Smooth muscle cell (in vitro differentiated cells): ENCODE measurements at regions not wholly inside any gene's neighbourhood (a gene's known extent, or its start where the extent isn't known, plus 50 kb on each side); places are given as distances from the start of the nearest gene placed in this dataset.

Experiments
- DNase-seq: peaks from one replicate; lab custom pipeline; 2025; ENCODE audit not compliant: unreplicated experiment; lab: John Stamatoyannopoulos, UW
- H2AFZ ChIP-seq: fragments of 200-600 bp; sonication (generic); 2 replicates; pipeline ENCODE4 v1.6.0; 2016; ENCODE audit warnings: antibody characterized with exemption, low read depth, mild to moderate bottlenecking
- H3F3A ChIP-seq: fragments of 200-600 bp; sonication (generic); 2 replicates; pipeline ENCODE4 v1.6.0; 2017; ENCODE audit warnings: antibody characterized with exemption, low read depth
- H3K27ac ChIP-seq: fragments of 200-600 bp; sonication (generic); 2 replicates; pipeline ENCODE4 v1.5.1; 2016; ENCODE audit warnings: low read depth, mild to moderate bottlenecking
- H3K27me3 ChIP-seq: fragments of 200-600 bp; sonication (generic); 2 replicates; pipeline ENCODE4 v1.6.1; 2016; ENCODE audit warnings: low read depth, mild to moderate bottlenecking
- H3K36me3 ChIP-seq: fragments of 200-600 bp; sonication (generic); 2 replicates; pipeline ENCODE4 v1.5.1; 2016; ENCODE audit warnings: low read depth
- H3K4me1 ChIP-seq: fragments of 200-600 bp; sonication (generic); 2 replicates; pipeline ENCODE4 v1.5.1; 2016; ENCODE audit warnings: low read depth
- H3K4me2 ChIP-seq: fragments of 200-600 bp; sonication (generic); 2 replicates; pipeline ENCODE4 v1.6.0; 2016; ENCODE audit warnings: mild to moderate bottlenecking
- H3K4me3 ChIP-seq: fragments of 200-600 bp; sonication (generic); 2 replicates; pipeline ENCODE4 v1.5.1; 2016; ENCODE audit warnings: mild to moderate bottlenecking
- H3K79me2 ChIP-seq: fragments of 200-600 bp; sonication (generic); 2 replicates; pipeline ENCODE4 v1.6.0; 2016; ENCODE audit warnings: low read depth, mild to moderate bottlenecking
- H3K9ac ChIP-seq: fragments of 200-600 bp; sonication (generic); 2 replicates; pipeline ENCODE4 v1.6.0; 2016; ENCODE audit warnings: low read depth
- H3K9me3 ChIP-seq: fragments of 200-600 bp; sonication (generic); replicated peaks from 2 replicates; pipeline ENCODE4 v1.5.1; 2016; ENCODE audit warnings: low read depth
- H4K20me1 ChIP-seq: fragments of 200-600 bp; sonication (generic); 2 replicates; pipeline ENCODE4 v1.6.0; 2016; ENCODE audit warnings: low read depth
- WGBS: methylation state at CpG from one replicate; pipeline ENCODE4 v1.1.7; 2016; ENCODE audit warnings: low lambda C conversion rate; 5-methylcytosine and 5-hydroxymethylcytosine counted together
- TF ChIP-seq, protein P1 (sequence below): fragments of 200-600 bp; sonication (generic); IDR thresholded peaks from 2 replicates; pipeline ENCODE4 v1.5.1; 2017; ENCODE audit warnings: borderline replicate concordance, mild to moderate bottlenecking, antibody characterized with exemption; ENCODE audit not compliant: insufficient read depth, poor library complexity, severe bottlenecking

GRCh38 chr4:138639018-138639741 lies 376.4 kb upstream of the NOCT start:
- no peaks in the 10 kb centered on the region for H3K4me1 ChIP-seq
- H3K27me3 ChIP-seq = no peaks in the 10 kb centered on the region
- no peak overlapping the region for H2AFZ ChIP-seq
- H3K9ac ChIP-seq = no peak overlapping the region
- DNase-seq = no peak
- no peak overlapping the region for H3K4me3 ChIP-seq
- no peaks in the 10 kb centered on the region for H3K9me3 ChIP-seq
- TF ChIP-seq, protein P1, sequence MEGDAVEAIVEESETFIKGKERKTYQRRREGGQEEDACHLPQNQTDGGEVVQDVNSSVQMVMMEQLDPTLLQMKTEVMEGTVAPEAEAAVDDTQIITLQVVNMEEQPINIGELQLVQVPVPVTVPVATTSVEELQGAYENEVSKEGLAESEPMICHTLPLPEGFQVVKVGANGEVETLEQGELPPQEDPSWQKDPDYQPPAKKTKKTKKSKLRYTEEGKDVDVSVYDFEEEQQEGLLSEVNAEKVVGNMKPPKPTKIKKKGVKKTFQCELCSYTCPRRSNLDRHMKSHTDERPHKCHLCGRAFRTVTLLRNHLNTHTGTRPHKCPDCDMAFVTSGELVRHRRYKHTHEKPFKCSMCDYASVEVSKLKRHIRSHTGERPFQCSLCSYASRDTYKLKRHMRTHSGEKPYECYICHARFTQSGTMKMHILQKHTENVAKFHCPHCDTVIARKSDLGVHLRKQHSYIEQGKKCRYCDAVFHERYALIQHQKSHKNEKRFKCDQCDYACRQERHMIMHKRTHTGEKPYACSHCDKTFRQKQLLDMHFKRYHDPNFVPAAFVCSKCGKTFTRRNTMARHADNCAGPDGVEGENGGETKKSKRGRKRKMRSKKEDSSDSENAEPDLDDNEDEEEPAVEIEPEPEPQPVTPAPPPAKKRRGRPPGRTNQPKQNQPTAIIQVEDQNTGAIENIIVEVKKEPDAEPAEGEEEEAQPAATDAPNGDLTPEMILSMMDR = no peak
- no peaks in the 10 kb centered on the region for H4K20me1 ChIP-seq
- H3K27ac ChIP-seq = no peak overlapping the region
- no peaks in the 10 kb centered on the region for H3K79me2 ChIP-seq
- no peaks in the 10 kb centered on the region for H3F3A ChIP-seq
- H3K4me2 ChIP-seq = no peak overlapping the region
- H3K36me3 ChIP-seq = no peaks in the 10 kb centered on the region

GRCh38 chr4:138636781-138637180 lies 378.8 kb upstream of the NOCT start:
- no peak for DNase-seq
- no peaks in the 10 kb centered on the region for H3K27me3 ChIP-seq

DNA sequence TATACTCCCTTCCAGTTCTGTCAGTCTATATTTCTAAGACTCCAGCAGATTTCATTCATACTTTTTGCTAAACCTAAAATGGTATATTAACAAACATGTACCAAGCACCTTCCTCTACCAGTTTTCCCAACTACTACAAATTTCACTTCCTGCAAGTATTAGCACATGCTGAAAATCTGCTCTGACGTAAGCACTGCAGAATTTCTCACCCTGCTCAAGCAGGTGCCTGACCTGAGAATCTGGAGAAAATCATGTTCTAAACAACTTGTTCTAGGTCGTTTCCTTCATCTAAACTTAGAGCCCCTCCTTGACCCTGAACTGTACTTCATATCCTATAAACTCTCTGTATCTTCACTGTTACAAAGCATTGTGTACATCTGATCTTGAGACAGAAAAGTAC lies 380.7 kb upstream of the NOCT start:
- no peak overlapping the region for H3K4me3 ChIP-seq
- no peak for DNase-seq
- no peaks in the 10 kb centered on the region for H3K9me3 ChIP-seq
- H2AFZ ChIP-seq = no peak overlapping the region
- no peak overlapping the region for H3K27ac ChIP-seq
- H3K4me1 ChIP-seq = no peaks in the 10 kb centered on the region
- H4K20me1 ChIP-seq = no peaks in the 10 kb centered on the region
- no peaks in the 10 kb centered on the region for H3F3A ChIP-seq
- no peak overlapping the region for H3K4me2 ChIP-seq
- no peaks in the 10 kb centered on the region for H3K36me3 ChIP-seq
- H3K9ac ChIP-seq = no peak overlapping the region
- 71% methylated on average over 2 of the region's 2 CpGs for WGBS
- H3K27me3 ChIP-seq = no peaks in the 10 kb centered on the region
- no peaks in the 10 kb centered on the region for H3K79me2 ChIP-seq
- TF ChIP-seq, protein P1 = no peak

More at GRCh38 chr4:138636781-138637180, 378.8 kb upstream of the NOCT start:
- no peak overlapping the region for H3K9ac ChIP-seq
- H3K27ac ChIP-seq = no peak overlapping the region
- no peak overlapping the region for H3K4me2 ChIP-seq
- H3K79me2 ChIP-seq = no peaks in the 10 kb centered on the region
- WGBS = 92% methylated on average over 7 of the region's 7 CpGs
- H3K36me3 ChIP-seq = no peaks in the 10 kb centered on the region
- no peaks in the 10 kb centered on the region for H3K4me1 ChIP-seq
- no peaks in the 10 kb centered on the region for H4K20me1 ChIP-seq
- H2AFZ ChIP-seq = no peak overlapping the region
- TF ChIP-seq, protein P1 = no peak
- H3K9me3 ChIP-seq = no peaks in the 10 kb centered on the region
- H3F3A ChIP-seq = no peaks in the 10 kb centered on the region
- no peak overlapping the region for H3K4me3 ChIP-seq

GRCh38 chr4:138633580-138633904 lies 382.0 kb upstream of the NOCT start:
- H3K9me3 ChIP-seq = no peaks in the 10 kb centered on the region
- no peak overlapping the region for H3K4me2 ChIP-seq
- no peak overlapping the region for H3K4me3 ChIP-seq
- H3K27ac ChIP-seq = no peak overlapping the region
- no peaks in the 10 kb centered on the region for H3F3A ChIP-seq
- H3K79me2 ChIP-seq = no peaks in the 10 kb centered on the region
- DNase-seq = no peak
- 70% methylated on average over 2 of the region's 2 CpGs for WGBS
- no peaks in the 10 kb centered on the region for H3K4me1 ChIP-seq
- no peak overlapping the region for H2AFZ ChIP-seq
- H3K36me3 ChIP-seq = no peaks in the 10 kb centered on the region
- no peaks in the 10 kb centered on the region for H3K27me3 ChIP-seq
- no peak overlapping the region for H3K9ac ChIP-seq
- TF ChIP-seq, protein P1 = no peak
- no peaks in the 10 kb centered on the region for H4K20me1 ChIP-seq
